Fibroblast of skin of left biceps (primary cell): ENCODE measurements at regions not wholly inside any gene's neighbourhood (a gene's known extent, or its start where the extent isn't known, plus 50 kb on each side); places are given as distances from the start of the nearest gene placed in this dataset.
"Not testable (repeated sequence)": the region's sequence is repeated elsewhere in the genome, so short reads cannot be mapped to it uniquely, and the experiment has no call there.

Experiments used
- DNase-seq, 2 experiments: peaks; one replicate each; pipeline ENCODE4 v3.0.0-alpha.2; 2013; ENCODE audit warnings: low read depth in 2 of 2

- no peak for DNase-seq
These were observed 1054.8 kb downstream of the MRPL39 start for GRCh38 chr21:24552491-24552890.

GRCh38 chr21:24545807-24546361 is 1061.4 kb downstream of the MRPL39 start:
- no peak for DNase-seq

GRCh38 chr21:24514081-24514733 is 1093.1 kb downstream of the MRPL39 start:
- peak in 1 of 2 experiments; percentile 1 for DNase-seq

GRCh38 chr21:24509131-24509530 is 1098.2 kb downstream of the MRPL39 start:
- no peak for DNase-seq

- DNase-seq: no peak
These were observed 1120.3 kb downstream of the MRPL39 start for GRCh38 chr21:24486973-24487372.

- not testable (repeated sequence) for DNase-seq
These were observed 1123.9 kb downstream of the MRPL39 start for GRCh38 chr21:24483361-24483760.

GRCh38 chr21:24470852-24471251 is 1136.4 kb downstream of the MRPL39 start:
- no peak for DNase-seq

- no peak for DNase-seq
These were observed 1150.9 kb downstream of the MRPL39 start for GRCh38 chr21:24456358-24456757.

- DNase-seq: no peak
These were observed 1157.2 kb downstream of the MRPL39 start for GRCh38 chr21:24450119-24450518.

GRCh38 chr21:24445517-24445916 is 1161.8 kb downstream of the MRPL39 start:
- no peak for DNase-seq

GRCh38 chr21:24444736-24445135 is 1162.5 kb downstream of the MRPL39 start:
- no peak for DNase-seq

- no peak for DNase-seq
These were observed 1171.0 kb downstream of the MRPL39 start for GRCh38 chr21:24436236-24436635.

- DNase-seq: no peak
These were observed 1178.6 kb downstream of the MRPL39 start for GRCh38 chr21:24428591-24429199.

- DNase-seq: no peak
These were observed 1182.5 kb downstream of the MRPL39 start for GRCh38 chr21:24424776-24425175.

GRCh38 chr21:24423546-24423945 is 1183.7 kb downstream of the MRPL39 start:
- no peak for DNase-seq

- DNase-seq: no peak
These were observed 1186.6 kb downstream of the MRPL39 start for GRCh38 chr21:24420689-24421088.

- DNase-seq: not testable (repeated sequence)
These were observed 1187.6 kb downstream of the MRPL39 start for GRCh38 chr21:24419641-24420040.

GRCh38 chr21:24418671-24419070 is 1188.6 kb downstream of the MRPL39 start:
- no peak for DNase-seq

GRCh38 chr21:24411429-24411828 is 1195.9 kb downstream of the MRPL39 start:
- no peak for DNase-seq

- DNase-seq: no peak
These were observed 1204.1 kb downstream of the MRPL39 start for GRCh38 chr21:24403221-24403620.

- no peak for DNase-seq
These were observed 1211.9 kb downstream of the MRPL39 start for GRCh38 chr21:24395320-24395923.

GRCh38 chr21:24375201-24375600 is 1232.1 kb downstream of the MRPL39 start:
- DNase-seq: no peak

GRCh38 chr21:24372506-24372905 is 1234.8 kb downstream of the MRPL39 start:
- DNase-seq: no peak
